A673 (cell line): ENCODE measurements at regions not wholly inside any gene's neighbourhood (a gene's known extent, or its start where the extent isn't known, plus 50 kb on each side); places are given as distances from the start of the nearest gene placed in this dataset.

Experiments
- BruUV-seq: library from RNA; stranded (reverse); fragments of 400-500 nt; replicated peaks from 2 replicates; lab custom pipeline; 2021; lab: Mats Ljungman, UMichigan
- CTCF ChIA-PET: fragments of 300-600 bp; sonication (Branson Sonifier 250); formaldehyde crosslinking; loops from one replicate; lab custom pipeline; 2022; ENCODE audit warnings: antibody characterized with exemption; lab: Charles Lee
- POLR2A ChIA-PET: fragments of 300-600 bp; sonication (Branson Sonifier 250); formaldehyde crosslinking; loops from one replicate; lab custom pipeline; 2022; ENCODE audit warnings: antibody characterized with exemption; ENCODE audit not compliant: low non-redundant PET; lab: Charles Lee
- DNase-seq: peaks from one replicate; pipeline ENCODE4 v3.0.0-alpha.2; 2015; ENCODE audit warnings: low spot score
- H3K27ac ChIP-seq: fragments of 200-600 bp; sonication (generic); 2 replicates; pipeline ENCODE4 v1.5.1; 2016; ENCODE audit warnings: mixed run types, low read depth, mild to moderate bottlenecking, mixed read lengths, antibody characterized with exemption, low read length; ENCODE audit not compliant: poor library complexity, severe bottlenecking
- H3K27me3 ChIP-seq: fragments of 200-600 bp; sonication (generic); replicated peaks from 2 replicates; pipeline ENCODE4 v1.6.1; 2017; ENCODE audit warnings: mixed run types, low read depth, mild to moderate bottlenecking, mixed read lengths, antibody characterized with exemption, low read length; ENCODE audit not compliant: insufficient read depth, poor library complexity
- H3K36me3 ChIP-seq: fragments of 200-600 bp; sonication (generic); 2 replicates; pipeline ENCODE4 v1.6.1; 2016; ENCODE audit warnings: mixed run types, mild to moderate bottlenecking, mixed read lengths, antibody characterized with exemption, low read length; ENCODE audit not compliant: insufficient read depth, poor library complexity, severe bottlenecking
- H3K4me1 ChIP-seq: fragments of 200-600 bp; sonication (generic); 2 replicates; pipeline ENCODE4 v1.6.1; 2017; ENCODE audit warnings: mixed run types, mild to moderate bottlenecking, mixed read lengths, antibody characterized with exemption, low read length; ENCODE audit not compliant: insufficient read depth, poor library complexity, severe bottlenecking
- H3K4me3 ChIP-seq: fragments of 200-600 bp; sonication (generic); 2 replicates; pipeline ENCODE4 v1.5.1; 2016; ENCODE audit warnings: low read depth, mixed run types, mild to moderate bottlenecking, mixed read lengths, low read length; ENCODE audit not compliant: poor library complexity, severe bottlenecking
- H3K9me3 ChIP-seq: fragments of 200-600 bp; sonication (generic); 2 replicates; pipeline ENCODE4 v1.6.1; 2016; ENCODE audit warnings: mixed run types, low read depth, mild to moderate bottlenecking, mixed read lengths, antibody characterized with exemption, low read length; ENCODE audit not compliant: poor library complexity, severe bottlenecking
- CTCF ChIP-seq: fragments of 300-800, 200-600 bp; sonication (generic); conservative IDR thresholded peaks from 2 replicates; pipeline ENCODE4 v1.5.1; 2017; ENCODE audit warnings: low read depth, mild to moderate bottlenecking, antibody characterized with exemption, low read length, moderate library complexity, mixed read lengths
- EZH2 ChIP-seq: fragments of 200-600 bp; sonication (generic); IDR thresholded peaks from 2 replicates; pipeline ENCODE4 v1.6.1; 2017; ENCODE audit warnings: borderline replicate concordance, low read depth, mild to moderate bottlenecking, mixed read lengths, antibody characterized with exemption, low read length; ENCODE audit not compliant: poor library complexity, severe bottlenecking
- intact Hi-C: fragments of 100-400 bp; cut with micrococcal nuclease; formaldehyde crosslinking; loops from one replicate; pipeline ENCODE4 v1.10.0; 2022; ENCODE audit not compliant: unreplicated experiment

GRCh38 chr20:7463290-7463689, 477.0 kb downstream of the HAO1 start:
- TF ChIP-seq EZH2, result no peak
- no peak for TF ChIP-seq CTCF
- BruUV-seq, result no TSS peak
- DNase-seq, result no peak
- H3K9me3 ChIP-seq, result no peaks in the 10 kb centered on the region
- no peaks in the 10 kb centered on the region for H3K36me3 ChIP-seq
- H3K27me3 ChIP-seq, result no peaks in the 10 kb centered on the region
- ChIA-PET POLR2A (no interaction called here), CTCF (no interaction called here)
- intact Hi-C loops, result no loop called here
- no peaks in the 10 kb centered on the region for H3K4me1 ChIP-seq
- H3K27ac ChIP-seq, result no peak overlapping the region
- no peak overlapping the region for H3K4me3 ChIP-seq

- no peaks in the 10 kb centered on the region for H3K9me3 ChIP-seq
- no peak overlapping the region for H3K4me3 ChIP-seq
- no peak for TF ChIP-seq CTCF
- no peak for TF ChIP-seq EZH2
- no peak for DNase-seq
- ChIA-PET POLR2A (no interaction called here), CTCF (no interaction called here)
- BruUV-seq, result no TSS peak
- no peaks in the 10 kb centered on the region for H3K36me3 ChIP-seq
- no peaks in the 10 kb centered on the region for H3K27me3 ChIP-seq
- H3K4me1 ChIP-seq, result no peaks in the 10 kb centered on the region
- intact Hi-C loops, result no loop called here
- no peak overlapping the region for H3K27ac ChIP-seq
Observed at GRCh38 chr20:7470912-7471311, 469.3 kb downstream of the HAO1 start.

GRCh38 chr20:7490288-7490687, 450.0 kb downstream of the HAO1 start:
- Histone ChIP-seq H3K27me3 (no peaks in the 10 kb centered on the region), H3K9me3 (peaks cover 13% of the 10 kb centered on the region), H3K27ac (no peak overlapping the region), H3K4me1 (no peaks in the 10 kb centered on the region), H3K4me3 (no peak overlapping the region), H3K36me3 (no peaks in the 10 kb centered on the region)
- TF ChIP-seq CTCF (no peak), EZH2 (no peak)
- BruUV-seq, result no TSS peak
- DNase-seq, result no peak
- intact Hi-C loops, result no loop called here
- ChIA-PET CTCF (no interaction called here), POLR2A (no interaction called here)
